ENCODE measurements at regions not wholly inside any gene's neighbourhood (a gene's known extent, or its start where the extent isn't known, plus 50 kb on each side); places are given as distances from the start of the nearest gene placed in this dataset.

DNA sequence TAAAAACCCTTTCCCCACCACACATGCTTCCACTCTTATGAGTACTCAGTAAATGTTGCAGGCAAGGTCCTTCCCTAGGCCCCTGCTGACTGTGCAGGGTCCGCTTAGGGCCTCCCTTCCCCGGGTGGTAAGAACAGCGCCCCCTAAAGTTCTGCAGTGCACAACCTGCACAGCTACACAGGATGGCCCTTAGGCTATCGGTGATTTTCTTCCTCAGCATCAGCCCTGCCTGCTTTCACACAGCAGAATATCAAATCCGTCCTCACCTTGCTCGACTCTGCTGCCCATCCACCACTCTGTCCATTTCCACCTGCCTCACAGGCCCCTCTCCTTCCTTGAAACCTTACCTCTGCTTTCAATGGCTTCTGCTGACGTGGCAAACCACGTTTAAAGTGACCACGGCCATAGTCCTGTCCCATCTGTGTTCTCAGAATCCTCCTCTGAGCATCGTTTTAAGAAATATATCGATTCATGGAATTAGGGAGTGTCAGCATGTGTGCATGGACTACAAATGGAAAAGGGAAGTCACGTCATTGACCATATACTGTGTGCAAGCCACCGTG, 51.4 kb upstream of the TMEM132E start:
- in situ Hi-C loops (cut with HindIII; ENCODE audit: low pct_unique_long_range_greater_than_20kb, low sequenced_read_pairs): no loop called here
- DNase-seq (ENCODE audit: low read depth): no peak

DNA sequence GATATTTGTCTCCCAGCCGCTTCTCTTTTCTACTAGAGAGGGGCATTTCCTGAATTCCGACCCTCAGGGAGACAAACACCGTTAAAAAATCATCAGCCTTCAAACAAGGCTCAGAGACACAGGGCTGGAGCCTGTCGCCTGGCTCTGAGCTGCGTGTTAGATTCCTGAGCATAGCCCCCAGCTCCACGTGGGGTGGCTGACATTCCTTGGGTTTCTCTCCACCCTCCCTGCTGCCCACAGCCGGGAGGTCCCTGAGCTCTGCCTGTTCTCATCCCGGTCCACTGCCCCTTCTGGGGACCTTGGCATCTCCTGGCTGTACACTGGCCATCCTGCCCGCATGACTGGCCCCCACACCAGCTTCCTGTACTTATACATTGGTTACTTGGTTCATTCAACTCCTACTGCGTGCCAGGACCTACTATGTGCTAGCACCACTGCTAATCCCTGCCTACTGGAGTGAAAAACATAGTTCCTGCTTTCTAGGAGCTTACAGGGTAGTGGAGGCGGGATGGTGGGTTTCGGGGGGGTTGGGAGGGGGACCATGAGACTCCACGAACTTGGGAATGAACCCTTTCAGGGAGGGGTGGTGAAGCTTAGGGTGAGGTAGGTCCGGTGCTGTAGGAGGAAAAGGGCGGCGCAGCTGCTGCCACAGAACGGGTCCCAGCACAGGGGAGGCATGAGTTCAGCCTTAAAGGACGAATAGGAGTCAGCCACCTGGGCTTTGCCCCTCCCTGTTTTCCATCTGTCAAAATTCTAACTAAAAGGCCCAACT, 52.1 kb upstream of the TMEM132E start:
- in situ Hi-C loops (cut with HindIII; ENCODE audit: low pct_unique_long_range_greater_than_20kb, low sequenced_read_pairs): no loop called here
- no peak for DNase-seq (ENCODE audit: low read depth)

DNA sequence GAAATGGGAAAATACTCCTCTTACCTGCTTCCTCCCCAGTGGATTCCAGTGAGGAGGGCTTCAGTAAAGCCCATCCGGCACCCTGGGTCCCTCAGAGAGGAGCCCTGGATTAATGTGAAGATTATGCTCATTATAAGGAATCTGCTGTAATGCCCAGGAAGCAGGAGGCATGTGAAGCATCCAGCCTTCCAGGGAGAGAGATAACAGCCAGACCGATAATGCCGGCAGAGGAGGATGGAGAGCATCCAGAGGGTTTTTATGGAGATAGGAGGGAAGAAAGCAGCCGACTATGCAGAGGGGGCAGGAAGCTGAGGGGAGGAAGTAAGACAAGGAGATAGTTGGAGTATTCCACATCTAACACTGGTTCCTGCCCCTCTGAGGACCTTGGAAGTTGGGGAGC, 53.7 kb upstream of the TMEM132E start:
- in situ Hi-C loops (cut with HindIII; ENCODE audit: low pct_unique_long_range_greater_than_20kb, low sequenced_read_pairs): no loop called here
- no peak for DNase-seq (ENCODE audit: low read depth)

DNA sequence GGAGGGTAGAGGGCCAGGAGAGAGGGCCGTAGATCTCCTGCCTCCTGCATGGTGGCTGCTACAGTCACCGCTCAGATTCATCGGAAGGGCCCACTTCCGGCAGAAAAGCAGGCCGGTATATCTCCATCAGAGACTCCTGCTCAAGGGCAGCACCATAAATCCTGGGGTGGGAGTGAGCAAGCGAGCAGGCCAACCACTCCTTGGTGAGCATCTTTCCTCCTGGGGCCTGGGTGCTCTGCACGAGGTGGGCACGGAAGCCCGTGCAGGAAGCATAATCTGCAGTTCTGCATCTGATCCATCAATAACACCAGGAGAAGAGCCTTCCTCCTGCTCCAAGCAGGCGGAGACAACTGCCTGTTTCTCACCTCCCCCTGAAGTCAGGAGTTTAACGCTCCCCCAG, 57.4 kb upstream of the TMEM132E start:
- in situ Hi-C loops (cut with HindIII; ENCODE audit: low pct_unique_long_range_greater_than_20kb, low sequenced_read_pairs): no loop called here
- no peak for DNase-seq (ENCODE audit: low read depth)

DNA sequence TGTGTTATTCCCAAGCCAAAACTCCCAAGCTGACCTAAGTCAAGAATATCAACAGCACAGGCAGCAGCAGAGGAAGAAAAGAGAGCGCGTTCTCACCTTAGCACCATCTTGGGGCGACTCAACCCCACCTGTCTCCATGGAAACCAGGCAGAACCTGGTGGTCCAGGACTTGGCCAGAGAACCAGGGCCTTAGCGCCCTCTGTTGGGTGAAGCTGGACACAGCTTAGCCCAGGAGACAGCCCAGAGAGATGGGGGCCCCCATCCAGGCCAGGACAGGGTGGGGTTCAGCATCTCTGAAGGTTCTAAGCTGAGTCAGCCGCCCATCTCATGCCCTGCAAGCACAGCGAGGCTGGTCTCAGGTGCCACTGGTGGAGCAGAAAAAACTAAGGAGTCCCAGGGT, 60.1 kb upstream of the TMEM132E start:
- no peak for DNase-seq (ENCODE audit: low read depth)
- in situ Hi-C loops (cut with HindIII; ENCODE audit: low pct_unique_long_range_greater_than_20kb, low sequenced_read_pairs): no loop called here

DNA sequence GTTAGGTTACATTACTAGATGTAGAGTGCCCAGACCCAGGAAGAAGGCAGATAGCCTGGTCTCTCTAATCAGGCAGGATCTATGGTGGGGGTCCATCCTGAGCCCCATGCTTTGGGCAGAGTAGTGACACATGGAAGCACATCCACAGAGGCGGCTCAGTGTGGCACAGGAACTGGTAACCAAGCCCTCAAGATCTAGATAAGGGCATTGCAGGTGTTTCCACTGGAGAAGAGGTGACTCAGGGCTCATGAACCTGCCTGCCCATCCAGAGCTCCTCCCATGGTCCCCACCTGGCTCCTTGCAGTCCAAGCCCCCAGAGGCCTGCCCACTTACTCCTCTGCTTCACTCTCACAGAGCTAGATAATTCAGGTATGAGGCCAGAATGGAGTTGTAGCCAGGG, 62.0 kb upstream of the TMEM132E start:
- in situ Hi-C loops (cut with HindIII; ENCODE audit: low pct_unique_long_range_greater_than_20kb, low sequenced_read_pairs): no loop called here
- DNase-seq (ENCODE audit: low read depth): no peak

DNA sequence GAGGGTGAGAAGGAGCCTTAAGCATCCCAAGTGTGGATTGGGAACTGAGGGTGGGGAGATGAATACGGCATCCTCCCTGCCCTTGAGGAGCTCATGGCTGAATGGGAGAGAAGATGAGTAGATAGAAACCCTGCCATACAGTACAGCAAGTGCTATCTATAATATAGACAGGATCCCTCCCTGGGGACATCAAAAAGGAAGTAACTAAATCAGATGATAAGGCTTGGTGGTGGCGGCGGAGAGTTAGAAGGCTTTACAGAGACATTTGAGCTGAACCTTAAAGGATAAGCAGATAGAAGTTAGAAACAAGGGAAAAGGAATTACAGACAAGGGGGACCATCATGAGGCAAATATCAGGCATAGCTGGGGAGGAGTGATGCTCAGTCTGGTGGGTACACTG, 67.5 kb upstream of the TMEM132E start:
- in situ Hi-C loops (cut with HindIII; ENCODE audit: low pct_unique_long_range_greater_than_20kb, low sequenced_read_pairs): no loop called here
- no peak for DNase-seq (ENCODE audit: low read depth)

DNA sequence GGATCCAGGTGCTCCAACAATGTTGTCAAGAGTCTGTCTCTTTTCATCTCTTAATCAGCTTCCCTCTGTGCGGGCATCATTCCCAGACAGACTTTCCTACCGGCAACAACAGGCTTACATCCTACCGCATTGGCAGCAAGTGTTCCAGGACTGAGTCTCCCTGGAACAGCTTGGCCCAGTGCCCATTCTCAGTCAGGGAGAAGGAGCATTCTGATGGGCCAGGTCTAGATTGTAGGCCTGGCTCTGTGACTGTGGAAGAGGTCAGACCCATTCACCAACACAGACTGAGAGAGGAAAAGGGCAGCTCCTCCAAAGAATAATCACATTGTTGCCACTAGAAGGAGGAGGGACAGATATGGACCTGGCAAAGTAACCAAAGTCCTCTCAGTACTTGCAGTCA, 68.1 kb upstream of the TMEM132E start:
- no peak for DNase-seq (ENCODE audit: low read depth)
- in situ Hi-C loops (cut with HindIII; ENCODE audit: low pct_unique_long_range_greater_than_20kb, low sequenced_read_pairs): no loop called here

DNA sequence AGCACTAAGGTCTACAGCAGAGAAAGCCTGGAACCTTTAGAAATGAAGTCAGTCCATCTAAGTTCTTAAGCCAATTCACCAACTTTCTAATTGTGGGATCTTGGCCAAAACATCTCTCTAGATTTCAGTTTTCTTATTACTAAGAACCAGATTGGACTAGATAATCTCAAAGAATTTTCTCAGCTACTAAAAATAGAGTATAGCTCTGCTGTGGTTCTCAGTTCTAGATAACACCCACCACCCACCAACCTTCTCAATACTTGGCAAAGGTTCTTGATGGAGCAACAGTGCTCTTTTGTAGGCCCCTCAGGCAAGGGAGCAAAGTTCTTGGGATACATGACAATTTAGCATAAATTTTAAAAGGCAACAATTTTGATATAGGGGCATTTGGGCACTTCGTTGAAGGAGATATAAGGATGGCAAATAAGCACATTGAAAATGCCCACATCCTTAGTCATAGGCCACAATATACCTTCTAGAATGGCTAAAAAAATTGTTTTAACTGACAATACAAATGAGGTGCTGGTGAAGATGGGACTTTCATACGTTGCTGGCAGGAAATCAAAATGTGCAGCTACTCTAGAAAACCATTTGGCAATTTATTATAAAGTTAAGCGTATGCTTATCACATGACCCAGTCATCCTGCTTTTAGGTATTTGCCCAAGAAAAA, 74.4 kb upstream of the TMEM132E start:
- no peak for DNase-seq (ENCODE audit: low read depth)
- in situ Hi-C loops (cut with HindIII; ENCODE audit: low pct_unique_long_range_greater_than_20kb, low sequenced_read_pairs): no loop called here

DNA sequence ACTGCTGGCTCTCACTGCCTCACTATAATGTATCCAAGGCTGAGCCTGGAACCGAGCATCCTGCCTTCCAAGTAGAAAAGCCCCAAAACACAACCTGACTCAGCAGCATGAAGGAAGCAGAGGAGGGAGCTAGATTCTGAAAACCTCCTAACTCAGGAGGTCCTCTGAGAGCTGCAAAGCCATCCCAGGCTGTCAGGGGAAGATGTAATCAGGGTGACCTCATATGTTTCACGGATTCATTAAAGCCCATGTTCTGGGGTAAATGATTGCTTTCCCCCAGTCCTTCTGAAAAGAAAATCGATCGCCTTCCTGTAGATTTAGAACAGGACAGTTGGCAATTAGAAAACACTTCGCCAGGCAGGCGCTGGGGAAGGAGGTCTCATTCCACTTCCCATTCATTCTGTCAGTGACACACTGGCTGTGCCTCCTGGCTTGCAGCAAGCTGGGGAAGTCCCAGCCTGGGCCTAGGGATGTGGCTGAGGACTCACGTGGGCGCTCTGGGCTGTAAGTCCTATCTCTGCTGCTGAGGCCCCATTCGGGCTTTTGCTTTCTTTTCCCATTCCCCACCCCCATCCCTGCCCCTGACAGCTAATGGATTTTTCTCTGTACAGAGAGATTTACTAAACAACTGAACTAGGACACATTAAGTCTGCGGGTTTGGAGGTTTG, 75.7 kb upstream of the TMEM132E start:
- in situ Hi-C loops (cut with HindIII; ENCODE audit: low pct_unique_long_range_greater_than_20kb, low sequenced_read_pairs): no loop called here
- DNase-seq (ENCODE audit: low read depth): no peak

DNA sequence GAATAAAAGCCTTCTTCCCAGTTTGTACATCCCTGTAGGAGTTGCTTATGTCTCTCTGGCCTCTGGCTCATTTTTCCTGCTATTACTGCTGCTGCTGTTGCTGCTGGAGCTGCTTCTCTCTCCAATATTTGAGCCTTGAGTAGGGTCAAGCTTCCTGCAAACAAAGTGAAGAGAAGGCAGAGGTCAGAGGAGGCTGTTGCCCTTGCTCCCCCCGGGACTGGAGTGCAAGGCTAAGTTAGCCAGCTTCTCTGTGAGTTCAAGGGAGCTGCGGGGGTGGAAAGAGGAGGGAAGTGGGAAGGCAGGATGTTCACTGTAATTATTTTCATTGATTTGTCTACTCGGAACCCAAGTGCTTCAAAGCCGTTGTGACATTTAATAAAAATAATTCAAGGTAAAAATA, 77.0 kb upstream of the TMEM132E start:
- in situ Hi-C loops (cut with HindIII; ENCODE audit: low pct_unique_long_range_greater_than_20kb, low sequenced_read_pairs): no loop called here

DNA sequence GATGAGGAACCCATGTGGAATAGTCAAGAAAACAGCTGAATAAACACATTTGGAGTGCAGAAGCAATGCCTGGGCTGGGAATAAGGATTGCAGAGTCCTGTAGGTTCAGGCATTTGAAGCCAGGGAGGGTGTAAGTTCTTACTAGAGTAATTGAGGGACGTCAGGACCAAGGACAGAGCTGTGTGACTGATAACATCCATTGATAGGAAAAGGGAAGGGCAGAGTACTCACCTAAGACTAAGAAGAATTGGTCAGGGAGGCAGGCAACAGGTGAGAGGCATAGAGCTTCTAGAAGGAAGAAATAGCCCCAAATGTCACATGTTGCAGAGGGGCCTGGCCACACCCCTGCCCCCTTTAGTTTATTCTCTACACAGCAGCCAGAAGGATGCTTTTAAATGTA, 79.8 kb upstream of the TMEM132E start:
- in situ Hi-C loops (cut with HindIII; ENCODE audit: low pct_unique_long_range_greater_than_20kb, low sequenced_read_pairs): no loop called here

More for the DNA sequence above, 77.0 kb upstream of the TMEM132E start:
- no peak for DNase-seq (ENCODE audit: low read depth)

DNA sequence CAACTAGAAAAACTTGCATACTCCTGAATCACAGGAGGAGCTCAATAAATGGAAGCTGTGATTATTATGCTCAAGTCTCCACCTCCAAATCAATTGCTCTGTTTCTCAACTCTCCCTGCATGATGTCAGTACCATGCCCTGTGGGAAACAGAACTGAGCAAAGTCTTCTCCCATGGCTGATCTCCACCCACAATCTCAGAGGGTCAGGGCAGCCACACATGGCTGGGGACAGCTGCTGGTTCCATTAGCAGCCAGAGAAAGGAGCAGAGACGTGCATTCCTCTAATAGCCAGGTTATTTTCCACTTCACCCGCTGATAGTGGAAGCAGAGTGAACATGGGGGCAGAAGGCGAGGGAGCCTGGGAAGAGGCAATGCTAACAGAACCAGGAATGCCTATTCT, 85.5 kb upstream of the TMEM132E start:
- DNase-seq (ENCODE audit: low read depth): no peak
- in situ Hi-C loops (cut with HindIII; ENCODE audit: low pct_unique_long_range_greater_than_20kb, low sequenced_read_pairs): no loop called here

More for the DNA sequence above, 79.8 kb upstream of the TMEM132E start:
- peak; percentile 37 for DNase-seq (ENCODE audit: low read depth)

DNA sequence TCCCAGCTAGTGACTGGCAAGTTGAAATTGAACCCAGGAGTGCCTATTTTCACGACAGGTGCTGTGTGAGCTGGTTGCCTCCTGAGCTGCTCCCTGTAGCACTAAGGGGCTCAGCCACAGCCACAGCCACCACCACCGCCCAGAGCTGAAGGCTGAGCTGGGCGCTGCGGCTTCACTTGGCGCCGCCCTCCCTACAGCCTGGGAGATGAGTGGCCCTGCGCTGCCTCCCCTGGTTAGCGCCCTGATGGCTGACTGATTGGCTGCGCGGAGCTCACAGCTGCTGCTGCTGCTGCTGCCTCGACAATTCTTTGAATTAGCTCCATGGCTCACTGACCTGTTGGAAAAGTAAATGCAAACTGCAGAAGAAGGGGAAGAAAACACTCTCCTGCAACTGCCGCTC, 91.8 kb upstream of the TMEM132E start:
- no peak for DNase-seq (ENCODE audit: low read depth)
- in situ Hi-C loops (cut with HindIII; ENCODE audit: low pct_unique_long_range_greater_than_20kb, low sequenced_read_pairs): no loop called here

DNA sequence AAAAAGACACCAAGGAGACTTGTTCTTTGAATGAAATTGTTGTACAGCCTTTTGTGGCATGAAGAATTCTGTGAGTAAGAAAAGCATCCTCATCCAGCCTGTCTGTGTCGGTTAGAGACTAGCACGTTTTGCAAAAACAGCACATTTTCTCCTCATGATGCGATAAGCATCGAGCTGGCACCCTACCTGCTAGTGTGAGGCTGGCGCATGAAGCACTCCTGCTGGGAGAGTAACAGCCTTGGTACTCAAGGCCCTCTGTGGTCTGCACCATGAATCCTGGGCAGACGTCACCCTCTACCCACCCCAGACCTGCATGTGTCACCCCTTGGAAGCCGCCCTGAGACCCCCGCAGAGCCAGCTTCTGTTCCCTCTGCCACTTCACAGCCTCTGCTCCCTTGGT, 92.6 kb upstream of the TMEM132E start:
- in situ Hi-C loops (cut with HindIII; ENCODE audit: low pct_unique_long_range_greater_than_20kb, low sequenced_read_pairs): no loop called here
- DNase-seq (ENCODE audit: low read depth): no peak

DNA sequence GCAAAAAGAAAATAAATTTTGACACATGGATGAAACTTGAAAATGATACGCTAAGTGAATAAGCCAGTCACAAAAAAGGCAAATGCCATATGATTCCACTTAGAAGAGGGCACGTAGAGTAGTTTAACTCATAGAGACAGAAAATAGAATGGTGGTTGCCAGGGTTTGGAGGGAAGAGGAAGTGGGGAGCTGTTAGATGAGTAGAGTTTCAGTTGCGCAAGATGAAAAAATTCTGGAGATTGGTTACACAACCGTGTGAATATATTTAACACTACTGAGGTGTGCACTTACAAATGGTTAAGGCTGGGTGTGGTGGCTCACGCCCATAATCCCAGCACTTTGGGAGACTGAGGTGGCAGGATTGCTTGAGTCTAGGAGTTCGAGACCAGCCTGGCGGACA, 93.4 kb upstream of the TMEM132E start:
- in situ Hi-C loops (cut with HindIII; ENCODE audit: low pct_unique_long_range_greater_than_20kb, low sequenced_read_pairs): no loop called here
- DNase-seq (ENCODE audit: low read depth): no peak

DNA sequence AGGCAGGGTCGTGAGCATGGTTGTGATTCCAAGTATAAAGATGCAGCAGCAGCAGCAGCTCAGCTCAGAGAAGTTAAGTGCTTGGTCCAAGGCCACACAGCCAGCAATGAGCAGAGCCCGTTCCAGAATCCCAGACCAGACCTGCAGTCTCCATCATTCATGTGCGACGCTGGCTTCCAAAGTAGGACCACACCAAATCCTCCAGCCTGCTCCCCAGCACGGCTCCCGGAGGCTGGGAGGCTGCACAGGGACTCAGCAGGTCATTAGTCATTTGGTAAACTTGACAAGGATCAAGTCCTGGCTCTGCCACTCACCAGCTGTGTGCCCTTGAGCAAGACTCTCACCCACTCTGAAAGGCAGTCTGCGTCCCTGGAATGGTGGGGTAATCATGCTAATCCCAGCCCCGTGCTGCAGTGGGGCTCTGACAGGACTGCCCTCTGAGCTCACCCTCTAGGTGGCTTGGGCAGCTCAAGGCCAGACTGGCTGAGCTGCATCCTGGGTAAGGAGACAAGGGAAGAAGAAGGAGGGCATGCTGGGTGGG, 95.1 kb upstream of the TMEM132E start:
- no peak for DNase-seq (ENCODE audit: low read depth)
- in situ Hi-C loops (cut with HindIII; ENCODE audit: low pct_unique_long_range_greater_than_20kb, low sequenced_read_pairs): no loop called here

DNA sequence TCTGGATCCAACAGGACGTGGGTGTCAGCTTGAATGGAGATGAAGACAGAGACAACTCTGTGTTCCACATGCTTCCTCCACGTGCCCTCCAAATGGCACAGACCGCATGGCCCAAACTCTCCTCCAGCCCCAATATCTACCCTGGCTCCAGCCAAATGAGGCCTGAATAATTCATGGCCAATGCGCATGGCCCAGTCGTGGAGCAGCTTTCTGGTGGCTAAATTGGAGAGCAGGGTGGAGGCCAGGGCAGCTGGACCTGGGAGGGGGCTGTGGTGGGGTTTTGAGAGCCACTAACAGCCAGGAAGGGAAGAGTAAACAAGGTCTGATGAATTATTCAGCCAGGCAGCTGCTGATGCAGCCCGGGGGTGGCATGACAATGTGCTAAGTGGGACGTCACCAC, 96.7 kb upstream of the TMEM132E start:
- in situ Hi-C loops (cut with HindIII; ENCODE audit: low pct_unique_long_range_greater_than_20kb, low sequenced_read_pairs): no loop called here
- no peak for DNase-seq (ENCODE audit: low read depth)

DNA sequence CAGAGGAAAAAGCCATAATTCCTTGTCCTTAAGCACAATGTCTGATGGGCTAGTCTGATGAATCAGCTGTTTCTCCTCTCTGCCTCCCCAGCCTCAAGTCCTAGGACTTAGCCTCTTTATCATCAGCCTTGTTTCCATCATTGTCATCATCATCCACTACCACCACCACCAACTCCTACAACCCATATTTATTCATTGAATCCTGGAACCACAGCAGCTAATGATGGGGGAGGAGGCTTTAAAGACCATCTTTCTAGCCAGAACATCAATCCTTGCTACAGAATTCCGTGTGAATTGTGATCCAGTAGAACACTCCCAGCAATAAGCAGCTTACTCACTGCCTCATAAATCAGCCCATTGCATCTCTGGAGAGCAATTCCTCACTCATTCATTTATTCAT, 97.6 kb upstream of the TMEM132E start:
- in situ Hi-C loops (cut with HindIII; ENCODE audit: low pct_unique_long_range_greater_than_20kb, low sequenced_read_pairs): no loop called here
- no peak for DNase-seq (ENCODE audit: low read depth)

All from Caki2 (cell line).